ENCODE measurements at regions not wholly inside any gene's neighbourhood (a gene's known extent, or its start where the extent isn't known, plus 50 kb on each side); places are given as distances from the start of the nearest gene placed in this dataset.
"Not testable (repeated sequence)": the region's sequence is repeated elsewhere in the genome, so short reads cannot be mapped to it uniquely, and the experiment has no call there.

DNA sequence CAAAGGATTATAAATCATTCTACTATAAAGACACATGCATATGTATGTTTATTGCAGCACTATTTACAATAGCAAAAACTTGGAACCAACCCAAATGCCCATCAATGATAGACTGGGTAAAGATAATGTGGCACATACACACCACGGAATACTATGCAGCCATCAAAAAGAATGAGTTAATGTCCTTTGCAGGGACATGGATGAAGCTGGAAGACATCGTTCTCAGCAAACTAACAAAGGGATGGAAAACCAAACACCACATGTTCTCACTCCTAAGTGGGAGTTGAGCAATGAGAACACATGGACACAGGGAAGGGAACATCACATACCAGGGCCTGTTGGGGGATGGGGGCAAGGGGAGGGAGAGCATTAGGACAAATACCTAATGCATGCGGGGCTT lies 133.2 kb downstream of the ATXN3L start:
- DNase-seq (ENCODE audit: low read depth): not testable (repeated sequence)

- DNase-seq (ENCODE audit: low read depth): peak; percentile 33
Observed at GRCh38 chrX:13180807-13181206, 136.4 kb upstream of the FAM9C start.

GRCh38 chrX:13179586-13179985 lies 135.2 kb upstream of the FAM9C start:
- DNase-seq (ENCODE audit: low read depth): no peak

- no peak for DNase-seq (ENCODE audit: low read depth)
Observed at GRCh38 chrX:13179100-13179499, 134.7 kb upstream of the FAM9C start.

DNA sequence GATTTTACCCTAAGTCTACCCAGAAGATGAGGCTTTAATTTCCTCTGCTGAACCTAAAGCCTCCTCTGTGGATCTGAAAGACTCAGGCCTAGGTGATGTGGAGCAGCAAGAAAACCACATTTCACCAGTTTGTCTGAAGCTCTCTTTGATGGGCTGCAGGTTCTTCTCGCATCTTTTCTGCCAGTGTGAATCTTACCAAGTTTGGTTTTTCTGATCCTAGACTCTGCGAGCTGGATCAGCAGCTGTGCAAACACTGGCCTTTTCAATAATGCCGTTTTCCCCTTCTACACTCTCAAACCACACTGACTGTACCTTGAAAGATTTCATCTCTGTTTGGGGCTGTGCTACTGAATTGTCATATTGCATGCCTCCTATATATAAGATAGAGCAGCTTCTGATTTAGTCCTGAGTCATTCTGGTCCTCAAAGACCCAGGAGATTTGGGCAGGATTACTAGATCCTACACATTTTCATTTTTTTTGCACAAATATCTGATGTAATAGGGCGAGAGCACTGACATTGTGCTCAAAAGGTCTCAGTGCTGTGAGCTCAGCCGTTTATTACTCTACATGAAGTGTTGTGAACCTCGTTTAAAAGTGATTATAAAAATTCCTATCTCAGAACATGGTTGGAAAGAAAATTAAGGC lies 133.6 kb upstream of the FAM9C start:
- no peak for DNase-seq (ENCODE audit: low read depth)

GRCh38 chrX:13175056-13175455 lies 130.6 kb upstream of the FAM9C start:
- no peak for DNase-seq (ENCODE audit: low read depth)

DNA sequence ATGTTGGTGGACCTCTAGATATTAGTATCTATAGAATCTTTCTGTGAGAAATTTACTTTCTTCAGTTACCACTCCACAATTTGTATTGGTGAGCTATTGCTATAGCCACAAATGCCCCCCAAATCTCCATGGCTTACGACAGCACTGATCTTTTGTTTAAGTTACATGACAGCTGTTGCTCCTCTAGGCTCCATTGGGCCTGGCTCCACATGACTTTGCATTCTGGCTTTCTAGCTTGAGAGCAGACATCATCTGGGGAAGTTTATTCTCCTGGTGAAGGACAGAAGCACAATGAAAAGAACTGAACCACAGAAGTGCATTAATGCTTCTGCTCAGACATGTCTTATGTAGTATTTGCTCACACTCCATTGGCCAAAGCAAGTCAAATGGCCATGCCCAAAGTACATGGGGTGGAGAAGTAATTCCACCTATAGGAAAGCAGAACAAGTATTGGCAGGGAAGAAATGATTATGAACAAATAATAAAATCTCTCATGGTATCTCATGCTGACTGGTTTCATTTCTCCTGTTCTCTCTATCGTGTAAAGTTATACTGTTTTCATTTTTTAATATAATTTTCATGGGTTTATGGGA lies 126.6 kb upstream of the FAM9C start:
- no peak for DNase-seq (ENCODE audit: low read depth)

DNA sequence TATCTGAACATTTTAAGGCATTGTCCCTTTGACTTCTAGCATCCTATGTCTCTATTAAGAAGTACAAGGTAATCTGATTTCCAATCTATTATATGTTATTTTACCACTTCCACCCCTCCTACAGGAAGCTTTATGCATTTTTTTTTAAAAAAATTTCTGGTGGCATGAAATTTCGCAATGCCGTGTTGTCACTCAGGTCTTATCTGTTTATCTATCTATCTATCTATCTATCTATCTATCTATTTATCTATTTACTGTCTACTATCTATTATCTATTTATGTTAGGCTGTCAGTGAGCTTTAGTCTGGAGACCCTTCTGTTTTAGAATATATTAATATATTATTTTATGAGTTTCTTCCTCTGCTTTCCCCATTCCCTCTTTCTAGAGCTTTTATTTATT lies 125.3 kb upstream of the FAM9C start:
- DNase-seq (ENCODE audit: low read depth): no peak

DNA sequence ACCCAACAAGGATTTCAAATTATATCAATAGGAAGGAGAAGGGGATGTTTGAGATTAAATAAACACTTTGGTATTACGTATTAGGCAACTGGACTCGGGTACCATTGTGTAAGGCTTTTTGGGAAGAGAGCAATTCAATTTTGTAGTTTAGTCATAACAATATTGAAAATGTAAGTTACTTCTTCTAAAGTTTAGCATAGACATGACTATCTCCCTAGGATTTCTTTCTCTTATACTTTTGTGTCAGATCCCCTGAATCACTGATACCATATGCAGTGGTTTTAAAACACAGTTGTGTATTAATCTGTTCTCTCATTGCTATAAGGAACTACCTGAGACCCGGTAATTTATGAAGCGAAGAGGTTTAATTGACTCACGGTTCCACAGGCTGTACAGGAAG lies 123.8 kb upstream of the FAM9C start:
- no peak for DNase-seq (ENCODE audit: low read depth)

DNA sequence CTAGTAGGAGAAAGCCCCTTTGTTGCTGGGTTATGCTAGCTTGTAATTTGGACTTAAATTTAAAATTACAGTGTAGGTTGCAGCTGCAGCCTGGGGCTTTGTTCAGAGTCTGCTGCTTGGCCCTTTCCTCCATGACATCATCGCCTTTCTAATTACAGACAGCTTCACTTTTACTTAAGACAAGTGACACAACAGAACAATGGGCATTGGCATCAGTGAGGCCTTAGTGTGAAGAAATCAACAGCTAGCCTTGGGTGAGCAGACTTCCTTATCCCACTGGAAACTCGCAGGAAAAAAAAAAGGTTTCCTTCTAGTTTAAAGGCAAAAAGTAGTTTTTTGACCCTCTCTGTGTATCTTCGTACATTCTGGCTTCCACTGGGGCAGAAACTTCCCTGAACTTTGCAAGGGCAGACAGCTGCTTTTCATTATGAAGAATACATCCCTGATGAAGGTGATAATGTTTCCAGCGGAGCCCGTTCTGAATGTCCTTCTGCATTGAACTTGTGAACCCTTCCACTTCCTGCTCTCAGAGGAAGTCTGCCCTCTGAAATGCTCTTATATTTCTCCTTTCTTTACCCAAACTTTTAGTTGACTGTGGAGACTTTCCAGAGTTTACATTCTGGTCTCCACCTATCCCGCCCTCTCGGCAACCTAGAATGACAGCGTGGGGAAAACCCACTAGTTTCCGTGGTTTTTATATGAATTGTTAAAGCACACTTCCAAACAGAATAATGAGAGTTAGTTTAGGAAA lies 123.2 kb upstream of the FAM9C start:
- no peak for DNase-seq (ENCODE audit: low read depth)

DNA sequence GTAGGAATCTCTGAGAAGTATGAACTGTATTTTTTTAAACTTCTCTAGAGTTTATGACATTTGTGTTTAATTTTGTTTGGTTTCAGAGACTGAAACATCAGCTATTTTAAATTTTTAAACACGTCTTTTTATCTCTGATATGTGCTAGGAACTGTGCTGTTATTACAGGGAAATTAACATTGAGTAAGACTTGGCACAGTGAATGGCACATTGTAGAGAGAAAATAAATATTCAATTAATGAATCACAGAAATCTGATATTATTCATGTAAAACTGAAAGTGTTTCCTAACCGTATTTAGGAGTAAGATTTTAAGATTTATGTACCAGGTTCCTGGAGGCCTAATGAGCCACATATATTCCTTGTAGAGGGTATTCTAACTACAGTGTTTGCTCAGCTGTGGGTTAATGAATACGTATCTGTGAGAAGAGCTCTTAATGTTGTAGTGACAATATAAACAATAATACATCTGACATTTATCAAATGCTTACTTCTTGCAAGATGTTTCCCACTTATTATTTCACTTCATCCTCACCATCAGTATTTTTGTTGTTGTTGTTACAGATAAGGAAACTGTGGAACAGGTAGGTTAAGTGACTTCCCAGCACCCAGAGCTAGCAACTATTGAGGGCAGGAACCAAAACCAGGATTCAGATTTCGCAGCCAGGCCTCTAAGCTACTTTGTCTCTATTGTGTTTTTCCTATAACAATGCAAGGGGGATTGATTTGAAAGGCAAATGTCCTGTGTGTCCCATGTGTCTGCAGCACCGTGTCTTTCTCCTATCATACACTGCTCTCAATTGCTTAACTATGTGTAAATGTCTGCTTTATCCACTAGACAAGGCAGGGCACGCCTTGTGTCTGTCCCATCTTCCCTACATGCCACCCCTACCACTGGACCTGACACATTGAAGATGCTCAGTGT lies 121.1 kb upstream of the FAM9C start:
- DNase-seq (ENCODE audit: low read depth): no peak

- DNase-seq (ENCODE audit: low read depth): no peak
Observed at GRCh38 chrX:13164611-13165010, 120.2 kb upstream of the FAM9C start.

DNA sequence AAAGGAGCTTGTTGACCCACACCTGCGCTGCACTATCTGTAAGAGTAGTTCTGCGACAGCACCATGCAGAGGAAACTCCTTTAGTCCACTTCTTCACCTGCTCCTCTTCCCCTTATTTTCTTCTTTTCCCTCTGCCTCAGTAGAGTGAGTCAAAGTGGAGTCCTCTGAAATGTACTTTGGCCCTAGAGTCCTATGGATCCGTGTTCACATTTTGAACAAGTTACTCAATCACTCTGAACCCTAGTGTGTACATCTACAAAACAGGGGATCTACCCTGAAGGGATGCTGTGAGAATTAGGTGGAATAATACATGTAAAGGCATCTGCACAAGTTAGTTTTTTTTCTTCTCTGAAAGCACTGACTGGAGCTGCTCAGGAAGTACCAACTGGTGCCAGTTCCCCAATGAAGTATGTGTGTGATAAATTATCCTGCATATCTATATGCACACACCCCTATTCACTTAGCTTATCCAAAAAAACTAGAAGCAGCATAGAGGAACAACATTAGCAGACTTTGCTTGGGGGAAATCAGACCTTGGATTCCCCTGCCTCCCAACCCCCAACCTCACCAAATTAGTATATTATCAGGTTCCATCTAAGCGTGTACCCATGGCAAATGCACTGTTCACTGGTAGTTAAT lies 118.5 kb upstream of the FAM9C start:
- DNase-seq (ENCODE audit: low read depth): no peak

GRCh38 chrX:13159886-13160285 lies 115.5 kb upstream of the FAM9C start:
- DNase-seq (ENCODE audit: low read depth): no peak

- no peak for DNase-seq (ENCODE audit: low read depth)
Observed at GRCh38 chrX:13158911-13159310, 114.5 kb upstream of the FAM9C start.

DNA sequence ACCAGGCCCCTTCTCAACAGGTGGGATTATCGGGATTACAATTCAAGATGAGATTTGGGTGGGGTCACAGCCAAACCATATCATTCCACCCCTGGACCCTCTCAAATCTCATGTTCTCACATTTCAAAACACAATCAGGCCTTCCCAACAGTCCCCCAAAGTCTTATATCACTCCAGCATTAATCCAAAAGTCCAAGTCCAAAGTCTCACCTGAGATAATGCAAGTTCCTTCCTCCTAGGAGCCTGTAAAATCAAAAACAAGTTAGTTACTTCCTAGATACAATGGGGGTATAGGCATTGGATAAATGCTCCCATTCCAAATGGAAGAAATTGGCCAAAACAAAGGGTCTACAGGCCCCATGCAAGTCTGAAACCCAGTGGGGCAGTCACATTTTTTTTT lies 111.1 kb upstream of the FAM9C start:
- DNase-seq (ENCODE audit: low read depth): not testable (repeated sequence)

DNA sequence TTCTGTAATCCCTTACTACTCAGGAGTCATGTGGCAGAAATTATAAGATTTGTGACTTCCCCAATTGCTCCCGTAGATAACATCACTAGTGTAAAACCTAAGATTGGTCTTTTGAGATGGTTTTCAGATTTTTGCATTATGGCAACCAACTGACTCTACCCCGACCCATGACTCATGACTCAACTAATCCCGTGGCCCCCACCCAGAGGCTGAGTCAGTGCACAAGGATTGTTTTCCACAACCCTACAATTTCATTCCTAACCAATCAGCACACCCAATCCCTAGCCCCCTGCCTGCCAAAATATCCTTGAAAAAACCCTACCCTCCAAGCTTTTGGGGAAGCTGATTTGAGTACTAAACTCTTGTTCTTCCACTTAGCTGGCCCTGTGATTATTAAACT lies 109.4 kb upstream of the FAM9C start:
- DNase-seq (ENCODE audit: low read depth): no peak

DNA sequence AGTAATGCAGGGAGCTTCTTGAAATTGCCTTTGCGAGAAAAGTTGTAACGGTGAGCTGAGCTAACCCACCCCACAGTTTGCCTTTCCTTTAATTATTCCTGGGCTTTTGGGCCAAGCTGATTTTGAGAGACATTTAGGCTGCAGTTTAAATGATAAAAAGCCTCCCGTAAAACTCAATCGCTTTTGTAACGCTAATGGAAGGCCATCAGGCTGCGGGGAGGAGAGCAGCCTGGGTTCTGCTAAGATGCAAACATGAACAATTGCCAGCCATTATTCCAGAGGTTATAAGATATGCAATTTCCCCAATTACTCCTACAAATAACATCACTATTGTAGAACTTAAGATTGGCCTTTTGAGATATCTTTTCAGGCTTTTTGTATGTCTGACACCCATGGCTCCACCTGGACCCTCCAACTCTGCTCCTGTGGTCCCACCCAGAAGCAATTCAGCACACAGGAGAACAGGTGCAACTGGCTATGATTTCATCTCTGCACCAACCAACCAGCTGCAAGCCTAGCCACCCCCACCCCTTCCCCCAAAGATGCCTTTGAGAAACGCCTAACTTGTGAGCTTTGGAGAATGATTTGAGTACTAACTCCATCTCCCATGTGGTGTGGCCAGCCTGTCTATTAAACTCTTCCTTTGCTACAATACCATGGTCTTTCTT lies 108.2 kb upstream of the FAM9C start:
- no peak for DNase-seq (ENCODE audit: low read depth)

DNA sequence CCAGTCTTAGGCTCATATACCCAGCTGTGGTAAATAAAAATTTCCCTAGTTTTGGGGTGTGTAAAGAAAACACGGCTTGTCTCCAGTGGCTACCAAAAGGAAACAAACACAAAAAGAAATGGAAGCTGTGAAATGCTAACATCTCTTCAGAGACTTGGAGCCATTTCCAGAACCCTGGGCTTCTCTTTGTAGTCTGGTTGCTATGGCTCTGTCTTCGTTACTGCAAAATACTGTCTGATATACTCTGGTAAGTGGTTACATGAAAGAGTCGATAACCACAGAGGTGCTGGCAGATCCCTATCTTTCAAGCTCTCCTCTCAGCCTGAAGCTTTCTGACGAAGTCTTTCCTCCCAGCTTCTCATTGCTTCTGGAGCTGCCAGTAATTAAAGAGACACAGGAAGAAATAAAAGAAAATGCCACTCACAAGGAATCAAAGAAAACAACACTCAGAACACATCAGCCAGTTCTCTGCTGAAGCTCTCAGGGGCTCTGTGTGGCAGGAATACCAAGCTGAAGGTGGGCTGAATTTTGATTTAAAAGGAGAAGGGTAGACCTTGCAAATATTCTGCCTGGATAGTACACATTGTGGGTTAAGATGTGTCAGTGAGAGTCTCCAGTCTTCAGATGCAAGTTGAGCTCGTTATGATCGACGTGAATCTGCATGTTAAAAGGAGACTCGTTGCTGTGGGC lies 107.6 kb upstream of the FAM9C start:
- no peak for DNase-seq (ENCODE audit: low read depth)

GRCh38 chrX:13149702-13150350 lies 105.4 kb upstream of the FAM9C start:
- no peak for DNase-seq (ENCODE audit: low read depth)
